ENCODE measurements at regions not wholly inside any gene's neighbourhood (a gene's known extent, or its start where the extent isn't known, plus 50 kb on each side); places are given as distances from the start of the nearest gene placed in this dataset.
A peak's percentile ranks its signal among the peaks of the same experiment; 100 is the strongest.

DNA sequence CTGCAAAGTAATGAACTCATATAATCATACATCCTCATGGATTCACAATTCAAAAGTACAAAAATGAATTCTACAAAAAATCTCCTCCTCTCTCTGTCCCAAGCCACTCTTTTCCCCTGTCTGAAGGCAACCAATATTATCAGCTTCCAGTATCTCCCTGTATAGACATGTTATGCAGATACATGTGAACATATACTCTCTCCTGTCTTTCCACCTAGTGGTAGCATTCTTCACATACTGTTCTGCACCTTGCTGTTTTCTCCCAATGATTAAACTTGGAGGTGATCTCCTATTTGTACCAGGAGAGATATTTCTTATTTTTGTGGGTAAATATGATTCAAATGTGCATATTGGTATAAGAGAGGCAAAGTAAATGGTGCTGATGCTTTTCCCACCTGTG, 416.4 kb downstream of the EPM2A start:
- H3K4me3 ChIP-seq (ENCODE audit: low read depth, low read length) = no peak overlapping the region
- TF ChIP-seq, protein P1, sequence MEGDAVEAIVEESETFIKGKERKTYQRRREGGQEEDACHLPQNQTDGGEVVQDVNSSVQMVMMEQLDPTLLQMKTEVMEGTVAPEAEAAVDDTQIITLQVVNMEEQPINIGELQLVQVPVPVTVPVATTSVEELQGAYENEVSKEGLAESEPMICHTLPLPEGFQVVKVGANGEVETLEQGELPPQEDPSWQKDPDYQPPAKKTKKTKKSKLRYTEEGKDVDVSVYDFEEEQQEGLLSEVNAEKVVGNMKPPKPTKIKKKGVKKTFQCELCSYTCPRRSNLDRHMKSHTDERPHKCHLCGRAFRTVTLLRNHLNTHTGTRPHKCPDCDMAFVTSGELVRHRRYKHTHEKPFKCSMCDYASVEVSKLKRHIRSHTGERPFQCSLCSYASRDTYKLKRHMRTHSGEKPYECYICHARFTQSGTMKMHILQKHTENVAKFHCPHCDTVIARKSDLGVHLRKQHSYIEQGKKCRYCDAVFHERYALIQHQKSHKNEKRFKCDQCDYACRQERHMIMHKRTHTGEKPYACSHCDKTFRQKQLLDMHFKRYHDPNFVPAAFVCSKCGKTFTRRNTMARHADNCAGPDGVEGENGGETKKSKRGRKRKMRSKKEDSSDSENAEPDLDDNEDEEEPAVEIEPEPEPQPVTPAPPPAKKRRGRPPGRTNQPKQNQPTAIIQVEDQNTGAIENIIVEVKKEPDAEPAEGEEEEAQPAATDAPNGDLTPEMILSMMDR (IDR thresholded peaks at IDR 0.05; ENCODE audit: insufficient read depth, low read depth, low read length) = no peak
- no peak for DNase-seq (ENCODE audit: low read depth)

DNA sequence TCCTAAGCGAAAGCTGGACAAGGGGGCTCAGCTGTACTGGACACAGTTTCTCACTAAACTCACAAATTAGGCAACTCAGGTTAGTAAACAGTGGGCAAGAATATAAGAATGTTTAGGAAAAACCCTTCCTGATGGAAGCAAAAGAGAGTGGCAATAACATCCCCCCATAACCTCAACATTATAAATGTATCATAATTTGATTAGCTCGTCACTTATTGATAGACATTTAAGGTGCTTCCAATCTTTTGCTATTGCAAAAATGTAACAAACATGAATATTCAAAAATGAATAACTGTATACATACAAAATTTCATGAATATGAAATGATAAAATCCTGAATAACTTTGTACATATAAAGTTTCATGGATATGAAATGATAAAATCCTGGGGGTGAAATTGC, 415.7 kb downstream of the EPM2A start:
- TF ChIP-seq, protein P1 (IDR thresholded peaks at IDR 0.05; ENCODE audit: insufficient read depth, low read depth, low read length) = no peak
- H3K4me3 ChIP-seq (ENCODE audit: low read depth, low read length) = no peak overlapping the region
- DNase-seq (ENCODE audit: low read depth) = no peak

DNA sequence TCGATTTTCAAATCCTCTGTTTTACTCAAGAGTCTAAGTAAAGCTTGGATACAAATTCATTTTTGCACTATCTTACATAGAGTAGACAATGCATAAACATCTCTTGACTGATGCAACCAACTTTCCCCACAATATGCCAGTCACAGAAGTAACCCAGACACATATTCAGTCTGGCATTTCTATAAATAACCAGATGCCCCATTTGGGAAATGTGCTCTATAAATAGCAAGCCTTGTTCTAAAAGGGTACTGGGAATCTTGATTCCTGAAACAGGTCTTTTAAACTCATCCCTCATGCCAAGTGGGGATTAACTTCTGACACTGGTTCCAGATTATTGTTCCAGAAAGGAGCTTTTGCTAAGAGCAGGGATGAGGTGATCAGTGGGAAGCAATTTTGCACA, 411.7 kb downstream of the EPM2A start:
- H3K4me3 ChIP-seq (ENCODE audit: low read depth, low read length) = no peak overlapping the region
- no peak for DNase-seq (ENCODE audit: low read depth)
- TF ChIP-seq, protein P1 (IDR thresholded peaks at IDR 0.05; ENCODE audit: insufficient read depth, low read depth, low read length) = no peak

DNA sequence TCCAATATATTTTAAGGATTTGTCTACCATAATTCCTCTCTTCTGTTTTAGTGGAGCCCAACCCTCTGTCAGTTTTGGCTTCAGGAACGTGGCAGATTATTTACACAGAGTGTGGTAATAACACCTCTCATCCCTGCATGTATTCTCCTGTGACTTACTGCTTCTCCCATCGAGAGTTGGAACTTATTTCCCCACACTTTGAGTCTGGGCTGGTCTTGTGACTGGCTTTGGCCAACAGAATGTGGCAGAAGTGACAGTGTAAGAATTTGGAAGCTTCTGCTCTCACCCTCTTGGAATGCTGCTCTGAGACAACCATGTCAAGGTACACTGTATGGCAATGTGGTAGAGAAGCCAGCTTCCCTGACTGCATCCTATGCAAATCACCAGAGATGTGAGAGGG, 407.7 kb downstream of the EPM2A start:
- DNase-seq (ENCODE audit: low read depth) = no peak
- TF ChIP-seq, protein P1 (IDR thresholded peaks at IDR 0.05; ENCODE audit: insufficient read depth, low read depth, low read length) = no peak
- H3K4me3 ChIP-seq (ENCODE audit: low read depth, low read length) = no peak overlapping the region

DNA sequence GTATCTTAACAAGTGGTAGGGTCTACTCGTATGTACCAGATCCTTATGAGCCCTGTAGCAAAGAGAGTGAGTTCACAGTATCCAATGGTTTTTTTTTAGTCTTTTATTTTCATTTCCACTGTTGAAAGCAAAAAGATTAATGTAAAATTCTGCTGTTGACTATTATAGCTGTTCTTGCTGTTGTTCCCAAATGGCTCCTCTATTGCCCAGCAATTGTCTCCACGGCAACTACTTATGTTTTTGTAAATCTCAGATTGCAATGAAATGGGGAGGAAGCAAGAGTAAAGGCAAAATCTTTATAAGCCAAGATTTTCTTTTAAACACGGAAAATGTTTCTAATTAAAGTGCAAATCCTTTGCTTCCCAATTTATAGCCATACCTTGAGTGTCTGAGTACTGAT, 406.1 kb downstream of the EPM2A start:
- DNase-seq (ENCODE audit: low read depth) = peak; percentile 7
- no peak overlapping the region for H3K4me3 ChIP-seq (ENCODE audit: low read depth, low read length)
- TF ChIP-seq, protein P1 (IDR thresholded peaks at IDR 0.05; ENCODE audit: insufficient read depth, low read depth, low read length) = no peak

DNA sequence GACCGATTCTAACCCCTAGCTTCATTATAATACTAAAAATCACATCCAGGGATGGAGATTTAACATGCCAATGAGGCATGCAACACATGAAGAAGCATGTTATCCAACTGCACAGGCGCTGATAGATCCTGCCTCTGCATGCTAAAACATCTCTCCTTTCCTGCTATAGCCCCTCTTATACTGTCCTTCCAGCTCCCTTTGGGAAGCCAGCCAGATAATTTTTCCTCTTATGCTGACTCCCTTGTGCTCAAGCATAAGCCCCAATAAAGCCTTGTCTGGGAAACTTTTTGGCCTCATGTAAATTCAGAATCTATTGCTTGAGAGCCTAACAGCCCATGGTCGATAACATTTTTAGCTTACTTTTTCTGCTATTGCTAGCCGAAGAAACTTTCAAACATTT, 404.3 kb downstream of the EPM2A start:
- DNase-seq (ENCODE audit: low read depth) = no peak
- TF ChIP-seq, protein P1 (IDR thresholded peaks at IDR 0.05; ENCODE audit: insufficient read depth, low read depth, low read length) = no peak
- no peak overlapping the region for H3K4me3 ChIP-seq (ENCODE audit: low read depth, low read length)

DNA sequence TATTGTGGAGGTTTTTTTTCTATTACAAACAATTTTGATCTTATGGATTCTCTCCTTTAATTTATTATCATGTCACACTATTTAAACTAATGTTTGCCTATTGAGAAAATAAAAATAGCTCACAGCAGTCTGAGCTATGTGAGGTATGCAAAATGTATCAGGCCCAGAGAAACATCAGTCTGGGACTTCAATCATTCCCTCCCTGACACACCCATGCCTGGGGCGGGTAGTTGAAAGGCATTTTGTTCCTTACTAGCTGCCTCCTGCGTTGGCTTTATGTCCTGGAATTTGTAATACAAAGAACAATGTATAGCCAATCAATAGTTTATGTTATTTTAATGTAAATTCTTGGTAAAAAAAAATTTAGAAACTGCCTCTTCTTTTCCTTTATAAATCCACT, 403.3 kb downstream of the EPM2A start:
- DNase-seq (ENCODE audit: low read depth) = no peak
- TF ChIP-seq, protein P1 (IDR thresholded peaks at IDR 0.05; ENCODE audit: insufficient read depth, low read depth, low read length) = no peak
- H3K4me3 ChIP-seq (ENCODE audit: low read depth, low read length) = no peak overlapping the region

Measured in fibroblast of villous mesenchyme (primary cell).